ENCODE measurements at regions not wholly inside any gene's neighbourhood (a gene's known extent, or its start where the extent isn't known, plus 50 kb on each side); places are given as distances from the start of the nearest gene placed in this dataset.

- Mint-ChIP-seq H3K27ac (ENCODE audit: unreplicated experiment) (no peak overlapping the region), H3K4me3 (no peak overlapping the region), H3K27me3 (ENCODE audit: low read depth) (no peaks in the 10 kb centered on the region), H3K9me3 (peaks cover 3% of the 10 kb centered on the region), H3K4me1 (no peaks in the 10 kb centered on the region), H3K36me3 (ENCODE audit: low read depth) (no peaks in the 10 kb centered on the region)
- TF ChIP-seq CTCF (conservative IDR thresholded peaks at IDR 0.05), result no peak
- no peak for DNase-seq (ENCODE audit: low read depth, low spot score)
These were observed 1303.5 kb upstream of the CITED2 start for GRCh38 chr6:140677781-140678528.

- H3K36me3 Mint-ChIP-seq (ENCODE audit: low read depth), result no peaks in the 10 kb centered on the region
- no peak overlapping the region for H3K4me3 Mint-ChIP-seq
- no peaks in the 10 kb centered on the region for H3K4me1 Mint-ChIP-seq
- DNase-seq (ENCODE audit: low read depth, low spot score), result no peak
- H3K9me3 Mint-ChIP-seq, result peaks cover 4% of the 10 kb centered on the region
- no peak overlapping the region for H3K27ac Mint-ChIP-seq (ENCODE audit: unreplicated experiment)
- TF ChIP-seq CTCF (conservative IDR thresholded peaks at IDR 0.05), result peak; percentile 33
- H3K27me3 Mint-ChIP-seq (ENCODE audit: low read depth), result no peaks in the 10 kb centered on the region
These were observed 1297.5 kb upstream of the CITED2 start for GRCh38 chr6:140671926-140672325.

- DNase-seq (ENCODE audit: low read depth, low spot score), result no peak
- no peak for TF ChIP-seq CTCF (conservative IDR thresholded peaks at IDR 0.05)
- H3K4me3 Mint-ChIP-seq, result no peak overlapping the region
- H3K4me1 Mint-ChIP-seq, result no peaks in the 10 kb centered on the region
- no peaks in the 10 kb centered on the region for H3K27me3 Mint-ChIP-seq (ENCODE audit: low read depth)
- H3K9me3 Mint-ChIP-seq, result peaks cover 4% of the 10 kb centered on the region
- H3K27ac Mint-ChIP-seq (ENCODE audit: unreplicated experiment), result no peak overlapping the region
- H3K36me3 Mint-ChIP-seq (ENCODE audit: low read depth), result no peaks in the 10 kb centered on the region
These were observed 1295.6 kb upstream of the CITED2 start for GRCh38 chr6:140670021-140670420.

GRCh38 chr6:140669321-140669720 lies 1294.9 kb upstream of the CITED2 start:
- no peak overlapping the region for H3K4me3 Mint-ChIP-seq
- H3K27me3 Mint-ChIP-seq (ENCODE audit: low read depth), result no peaks in the 10 kb centered on the region
- no peaks in the 10 kb centered on the region for H3K4me1 Mint-ChIP-seq
- no peak overlapping the region for H3K27ac Mint-ChIP-seq (ENCODE audit: unreplicated experiment)
- peaks cover 4% of the 10 kb centered on the region for H3K9me3 Mint-ChIP-seq
- TF ChIP-seq CTCF (conservative IDR thresholded peaks at IDR 0.05), result no peak
- H3K36me3 Mint-ChIP-seq (ENCODE audit: low read depth), result no peaks in the 10 kb centered on the region
- DNase-seq (ENCODE audit: low read depth, low spot score), result no peak

GRCh38 chr6:140663772-140664171 lies 1289.3 kb upstream of the CITED2 start:
- TF ChIP-seq CTCF (conservative IDR thresholded peaks at IDR 0.05), result no peak
- no peaks in the 10 kb centered on the region for H3K27me3 Mint-ChIP-seq (ENCODE audit: low read depth)
- H3K4me3 Mint-ChIP-seq, result no peak overlapping the region
- no peaks in the 10 kb centered on the region for H3K4me1 Mint-ChIP-seq
- H3K36me3 Mint-ChIP-seq (ENCODE audit: low read depth), result no peaks in the 10 kb centered on the region
- no peaks in the 10 kb centered on the region for H3K9me3 Mint-ChIP-seq
- no peak for DNase-seq (ENCODE audit: low read depth, low spot score)
- no peak overlapping the region for H3K27ac Mint-ChIP-seq (ENCODE audit: unreplicated experiment)

All from neural crest cell (in vitro differentiated cells).